ENCODE measurements at regions not wholly inside any gene's neighbourhood (a gene's known extent, or its start where the extent isn't known, plus 50 kb on each side); places are given as distances from the start of the nearest gene placed in this dataset.

GRCh38 chr10:123398180-123398591 is 244.0 kb downstream of the BUB3 start:
- H3K36me3 ChIP-seq (ENCODE audit: control insufficient read depth, insufficient read depth, low read length), result no peaks in the 10 kb centered on the region
- no peak overlapping the region for H3K4me3 ChIP-seq (ENCODE audit: insufficient read depth, low read depth, low read length)
- no peaks in the 10 kb centered on the region for H3K9me3 ChIP-seq (ENCODE audit: control insufficient read depth, low read length)
- WGBS, 2 experiments, result 78% methylated on average over 4 of the region's 4 CpGs
- H3K4me1 ChIP-seq (ENCODE audit: control insufficient read depth, insufficient read depth, low read length), result no peaks in the 10 kb centered on the region
- no peaks in the 10 kb centered on the region for H3K27me3 ChIP-seq (ENCODE audit: control insufficient read depth, insufficient read depth, low read length, poor library complexity, severe bottlenecking)
- H3K27ac ChIP-seq (ENCODE audit: insufficient read depth, low read depth, low read length, poor library complexity, severe bottlenecking), result no peak overlapping the region

GRCh38 chr10:123398756-123399155 is 244.6 kb downstream of the BUB3 start:
- H3K27ac ChIP-seq (ENCODE audit: insufficient read depth, low read depth, low read length, poor library complexity, severe bottlenecking), result no peak overlapping the region
- no peaks in the 10 kb centered on the region for H3K27me3 ChIP-seq (ENCODE audit: control insufficient read depth, insufficient read depth, low read length, poor library complexity, severe bottlenecking)
- H3K9me3 ChIP-seq (ENCODE audit: control insufficient read depth, low read length), result no peaks in the 10 kb centered on the region
- no peaks in the 10 kb centered on the region for H3K4me1 ChIP-seq (ENCODE audit: control insufficient read depth, insufficient read depth, low read length)
- no peak overlapping the region for H3K4me3 ChIP-seq (ENCODE audit: insufficient read depth, low read depth, low read length)
- no peaks in the 10 kb centered on the region for H3K36me3 ChIP-seq (ENCODE audit: control insufficient read depth, insufficient read depth, low read length)

GRCh38 chr10:123399276-123399839 is 245.2 kb downstream of the BUB3 start:
- H3K9me3 ChIP-seq (ENCODE audit: control insufficient read depth, low read length), result no peaks in the 10 kb centered on the region
- 92 to 93% methylated on average over 12 of the region's 12 CpGs for WGBS, 2 experiments
- no peak overlapping the region for H3K27ac ChIP-seq (ENCODE audit: insufficient read depth, low read depth, low read length, poor library complexity, severe bottlenecking)
- H3K36me3 ChIP-seq (ENCODE audit: control insufficient read depth, insufficient read depth, low read length), result no peaks in the 10 kb centered on the region
- H3K4me3 ChIP-seq (ENCODE audit: insufficient read depth, low read depth, low read length), result no peak overlapping the region
- no peaks in the 10 kb centered on the region for H3K4me1 ChIP-seq (ENCODE audit: control insufficient read depth, insufficient read depth, low read length)
- no peaks in the 10 kb centered on the region for H3K27me3 ChIP-seq (ENCODE audit: control insufficient read depth, insufficient read depth, low read length, poor library complexity, severe bottlenecking)

- Histone ChIP-seq H3K4me1 (ENCODE audit: control insufficient read depth, insufficient read depth, low read length) (no peaks in the 10 kb centered on the region), H3K9me3 (ENCODE audit: control insufficient read depth, low read length) (no peaks in the 10 kb centered on the region)
- WGBS, 2 experiments, result 90 to 92% methylated on average over 3 of the region's 3 CpGs
Measured at GRCh38 chr10:123402021-123402420, 247.8 kb downstream of the BUB3 start.

GRCh38 chr10:123402656-123403055 is 248.5 kb downstream of the BUB3 start:
- Histone ChIP-seq H3K9me3 (ENCODE audit: control insufficient read depth, low read length) (no peaks in the 10 kb centered on the region), H3K36me3 (ENCODE audit: control insufficient read depth, insufficient read depth, low read length) (no peaks in the 10 kb centered on the region), H3K27ac (ENCODE audit: insufficient read depth, low read depth, low read length, poor library complexity, severe bottlenecking) (no peak overlapping the region), H3K27me3 (ENCODE audit: control insufficient read depth, insufficient read depth, low read length, poor library complexity, severe bottlenecking) (no peaks in the 10 kb centered on the region), H3K4me3 (ENCODE audit: insufficient read depth, low read depth, low read length) (no peak overlapping the region), H3K4me1 (ENCODE audit: control insufficient read depth, insufficient read depth, low read length) (no peaks in the 10 kb centered on the region)
- WGBS, 2 experiments, result 93 to 96% methylated on average over 5 of the region's 5 CpGs

More at GRCh38 chr10:123402021-123402420, 247.8 kb downstream of the BUB3 start:
- no peak overlapping the region for H3K4me3 ChIP-seq (ENCODE audit: insufficient read depth, low read depth, low read length)
- no peak overlapping the region for H3K27ac ChIP-seq (ENCODE audit: insufficient read depth, low read depth, low read length, poor library complexity, severe bottlenecking)
- H3K27me3 ChIP-seq (ENCODE audit: control insufficient read depth, insufficient read depth, low read length, poor library complexity, severe bottlenecking), result no peaks in the 10 kb centered on the region
- H3K36me3 ChIP-seq (ENCODE audit: control insufficient read depth, insufficient read depth, low read length), result no peaks in the 10 kb centered on the region

GRCh38 chr10:123404357-123404756 is 250.2 kb downstream of the BUB3 start:
- no peaks in the 10 kb centered on the region for H3K9me3 ChIP-seq (ENCODE audit: control insufficient read depth, low read length)
- no peaks in the 10 kb centered on the region for H3K4me1 ChIP-seq (ENCODE audit: control insufficient read depth, insufficient read depth, low read length)

GRCh38 chr10:123408660-123409059 is 254.5 kb downstream of the BUB3 start:
- Histone ChIP-seq H3K4me3 (ENCODE audit: insufficient read depth, low read depth, low read length) (no peak overlapping the region), H3K9me3 (ENCODE audit: control insufficient read depth, low read length) (no peaks in the 10 kb centered on the region), H3K27ac (ENCODE audit: insufficient read depth, low read depth, low read length, poor library complexity, severe bottlenecking) (no peak overlapping the region), H3K4me1 (ENCODE audit: control insufficient read depth, insufficient read depth, low read length) (no peaks in the 10 kb centered on the region), H3K27me3 (ENCODE audit: control insufficient read depth, insufficient read depth, low read length, poor library complexity, severe bottlenecking) (no peaks in the 10 kb centered on the region), H3K36me3 (ENCODE audit: control insufficient read depth, insufficient read depth, low read length) (no peaks in the 10 kb centered on the region)
- 92 to 94% methylated on average over 3 of the region's 3 CpGs for WGBS, 2 experiments

More at GRCh38 chr10:123404357-123404756, 250.2 kb downstream of the BUB3 start:
- no peak overlapping the region for H3K4me3 ChIP-seq (ENCODE audit: insufficient read depth, low read depth, low read length)
- H3K27me3 ChIP-seq (ENCODE audit: control insufficient read depth, insufficient read depth, low read length, poor library complexity, severe bottlenecking), result no peaks in the 10 kb centered on the region
- no CpG with 5 or more reads among the region's 1 CpG for WGBS, 2 experiments
- H3K36me3 ChIP-seq (ENCODE audit: control insufficient read depth, insufficient read depth, low read length), result no peaks in the 10 kb centered on the region
- H3K27ac ChIP-seq (ENCODE audit: insufficient read depth, low read depth, low read length, poor library complexity, severe bottlenecking), result no peak overlapping the region

GRCh38 chr10:123409426-123409825 is 255.2 kb downstream of the BUB3 start:
- 86 to 100% methylated on average over 1 to 3 of the region's 3 CpGs for WGBS, 2 experiments
- Histone ChIP-seq H3K9me3 (ENCODE audit: control insufficient read depth, low read length) (no peaks in the 10 kb centered on the region), H3K36me3 (ENCODE audit: control insufficient read depth, insufficient read depth, low read length) (no peaks in the 10 kb centered on the region), H3K27ac (ENCODE audit: insufficient read depth, low read depth, low read length, poor library complexity, severe bottlenecking) (no peak overlapping the region), H3K4me3 (ENCODE audit: insufficient read depth, low read depth, low read length) (no peak overlapping the region), H3K27me3 (ENCODE audit: control insufficient read depth, insufficient read depth, low read length, poor library complexity, severe bottlenecking) (no peaks in the 10 kb centered on the region), H3K4me1 (ENCODE audit: control insufficient read depth, insufficient read depth, low read length) (no peaks in the 10 kb centered on the region)

- H3K27me3 ChIP-seq (ENCODE audit: control insufficient read depth, insufficient read depth, low read length, poor library complexity, severe bottlenecking), result no peaks in the 10 kb centered on the region
- no peaks in the 10 kb centered on the region for H3K9me3 ChIP-seq (ENCODE audit: control insufficient read depth, low read length)
- no peak overlapping the region for H3K4me3 ChIP-seq (ENCODE audit: insufficient read depth, low read depth, low read length)
- no peak overlapping the region for H3K27ac ChIP-seq (ENCODE audit: insufficient read depth, low read depth, low read length, poor library complexity, severe bottlenecking)
- 92 to 93% methylated on average over 6 of the region's 6 CpGs for WGBS, 2 experiments
- H3K4me1 ChIP-seq (ENCODE audit: control insufficient read depth, insufficient read depth, low read length), result no peaks in the 10 kb centered on the region
- no peaks in the 10 kb centered on the region for H3K36me3 ChIP-seq (ENCODE audit: control insufficient read depth, insufficient read depth, low read length)
Measured at GRCh38 chr10:123409884-123410283, 255.7 kb downstream of the BUB3 start.

- no peaks in the 10 kb centered on the region for H3K36me3 ChIP-seq (ENCODE audit: control insufficient read depth, insufficient read depth, low read length)
- H3K27me3 ChIP-seq (ENCODE audit: control insufficient read depth, insufficient read depth, low read length, poor library complexity, severe bottlenecking), result no peaks in the 10 kb centered on the region
- H3K9me3 ChIP-seq (ENCODE audit: control insufficient read depth, low read length), result no peaks in the 10 kb centered on the region
- no peak overlapping the region for H3K4me3 ChIP-seq (ENCODE audit: insufficient read depth, low read depth, low read length)
- no peaks in the 10 kb centered on the region for H3K4me1 ChIP-seq (ENCODE audit: control insufficient read depth, insufficient read depth, low read length)
- WGBS, 2 experiments, result 90 to 97% methylated on average over 2 of the region's 2 CpGs
- H3K27ac ChIP-seq (ENCODE audit: insufficient read depth, low read depth, low read length, poor library complexity, severe bottlenecking), result no peak overlapping the region
Measured at GRCh38 chr10:123413353-123413752, 252.8 kb upstream of the GPR26 start.

- no peaks in the 10 kb centered on the region for H3K27me3 ChIP-seq (ENCODE audit: control insufficient read depth, insufficient read depth, low read length, poor library complexity, severe bottlenecking)
Measured at GRCh38 chr10:123415523-123415922, 250.6 kb upstream of the GPR26 start.

More at GRCh38 chr10:123415523-123415922, 250.6 kb upstream of the GPR26 start:
- Histone ChIP-seq H3K9me3 (ENCODE audit: control insufficient read depth, low read length) (peaks cover 3% of the 10 kb centered on the region), H3K4me1 (ENCODE audit: control insufficient read depth, insufficient read depth, low read length) (no peaks in the 10 kb centered on the region), H3K27ac (ENCODE audit: insufficient read depth, low read depth, low read length, poor library complexity, severe bottlenecking) (no peak overlapping the region), H3K4me3 (ENCODE audit: insufficient read depth, low read depth, low read length) (no peak overlapping the region), H3K36me3 (ENCODE audit: control insufficient read depth, insufficient read depth, low read length) (no peaks in the 10 kb centered on the region)
- WGBS, 2 experiments, result 93 to 99% methylated on average over 3 to 4 of the region's 4 CpGs
